Stimulated activated CD4-positive, alpha-beta T cell treated with anti-CD3 and anti-CD28 coated beads, Interleukin-15, amount 100 ng/mL, for 48 hours (primary cell): ENCODE measurements at regions not wholly inside any gene's neighbourhood (a gene's known extent, or its start where the extent isn't known, plus 50 kb on each side); places are given as distances from the start of the nearest gene placed in this dataset.
"Not testable (repeated sequence)": the region's sequence is repeated elsewhere in the genome, so short reads cannot be mapped to it uniquely, and the experiment has no call there.

Experiments
- DNase-seq, 2 donors: peaks; one replicate each; pipeline ENCODE4 v3.0.0-alpha.2; 2020; ENCODE audit warnings: low read depth in 2 of 2

- no peak for DNase-seq
These were observed 243.1 kb downstream of the S1PR1 start for GRCh38 chr1:101479945-101480344.

- DNase-seq: no peak
These were observed 245.5 kb downstream of the S1PR1 start for GRCh38 chr1:101482306-101482705.

- no peak for DNase-seq
These were observed 247.3 kb downstream of the S1PR1 start for GRCh38 chr1:101483982-101484688.

GRCh38 chr1:101484689-101485338 lies 248.0 kb downstream of the S1PR1 start:
- no peak for DNase-seq

- no peak for DNase-seq
These were observed 248.9 kb downstream of the S1PR1 start for GRCh38 chr1:101485712-101486111.

GRCh38 chr1:101492144-101492543 lies 255.3 kb downstream of the S1PR1 start:
- not testable (repeated sequence) for DNase-seq

- DNase-seq: not testable (repeated sequence)
These were observed 257.1 kb downstream of the S1PR1 start for GRCh38 chr1:101493920-101494319.

- no peak for DNase-seq
These were observed 259.3 kb downstream of the S1PR1 start for GRCh38 chr1:101496109-101496508.

GRCh38 chr1:101497881-101498559 lies 261.2 kb downstream of the S1PR1 start:
- DNase-seq: no peak

GRCh38 chr1:101504106-101504505 lies 267.3 kb downstream of the S1PR1 start:
- not testable (repeated sequence) for DNase-seq

GRCh38 chr1:101505240-101505639 lies 268.4 kb downstream of the S1PR1 start:
- not testable (repeated sequence) for DNase-seq

GRCh38 chr1:101506541-101507164 lies 269.8 kb downstream of the S1PR1 start:
- peak; percentile 5 to 35 for DNase-seq

- no peak for DNase-seq
These were observed 270.7 kb downstream of the S1PR1 start for GRCh38 chr1:101507547-101507971.

GRCh38 chr1:101508913-101509312 lies 272.1 kb downstream of the S1PR1 start:
- DNase-seq: no peak

- DNase-seq: no peak
These were observed 272.6 kb downstream of the S1PR1 start for GRCh38 chr1:101509370-101509769.

GRCh38 chr1:101511202-101511891 lies 274.5 kb downstream of the S1PR1 start:
- DNase-seq: no peak

GRCh38 chr1:101520302-101520701 lies 283.5 kb downstream of the S1PR1 start:
- no peak for DNase-seq

- no peak for DNase-seq
These were observed 285.7 kb downstream of the S1PR1 start for GRCh38 chr1:101522486-101522885.

- DNase-seq: no peak
These were observed 290.0 kb downstream of the S1PR1 start for GRCh38 chr1:101526813-101527212.

- no peak for DNase-seq
These were observed 295.6 kb downstream of the S1PR1 start for GRCh38 chr1:101532377-101532776.

GRCh38 chr1:101540161-101540560 lies 303.3 kb downstream of the S1PR1 start:
- no peak for DNase-seq

- no peak for DNase-seq
These were observed 310.1 kb downstream of the S1PR1 start for GRCh38 chr1:101546885-101547284.
